HEK293T (cell line): ENCODE measurements at regions not wholly inside any gene's neighbourhood (a gene's known extent, or its start where the extent isn't known, plus 50 kb on each side); places are given as distances from the start of the nearest gene placed in this dataset.

Experiments used
- CTCF ChIA-PET: fragments of 350-600 bp; formaldehyde crosslinking; extraction: SDS; loops from one replicate; lab custom pipeline; 2021; ENCODE audit warnings: antibody characterized with exemption, inconsistent platforms; lab: Yijun Ruan, JAX
- POLR2A ChIA-PET: fragments of 350-600 bp; formaldehyde crosslinking; extraction: SDS; loops from one replicate; lab custom pipeline; 2020; ENCODE audit warnings: antibody characterized with exemption, inconsistent platforms; lab: Yijun Ruan, JAX
- DNase-seq: peaks from one replicate; pipeline ENCODE4 v3.0.0; 2012; ENCODE audit warnings: mixed read lengths; ENCODE audit errors: extremely low spot score
- ARNT ChIP-seq: fragments of 450-650 bp; IDR thresholded peaks from 2 replicates; pipeline ENCODE4 v1.6.1; 2017; ENCODE audit warnings: mild to moderate bottlenecking
- BHLHE40 ChIP-seq: fragments of 450-650 bp; IDR thresholded peaks from 2 replicates; pipeline ENCODE4 v1.6.1; 2016; ENCODE audit warnings: mild to moderate bottlenecking, moderate library complexity, borderline replicate concordance
- CTBP1 ChIP-seq: fragments of 450-650 bp; IDR thresholded peaks from 2 replicates; pipeline ENCODE4 v1.6.1; 2016; ENCODE audit warnings: borderline replicate concordance
- ELF4 ChIP-seq: fragments of 450-650 bp; IDR thresholded peaks from 2 replicates; pipeline ENCODE4 v1.6.1; 2017; ENCODE audit warnings: antibody characterized with exemption
- FOXA1 ChIP-seq: fragments of 450-650 bp; IDR thresholded peaks from 2 replicates; pipeline ENCODE4 v1.6.1; 2016; ENCODE audit warnings: mild to moderate bottlenecking
- FOXK2 ChIP-seq: fragments of 450-650 bp; IDR thresholded peaks from 2 replicates; pipeline ENCODE4 v1.6.1; 2016; ENCODE audit warnings: mild to moderate bottlenecking
- FOXM1 ChIP-seq: fragments of 450-650 bp; IDR thresholded peaks from 2 replicates; pipeline ENCODE4 v1.6.1; 2017; ENCODE audit warnings: mild to moderate bottlenecking, borderline replicate concordance
- HDGF ChIP-seq: fragments of 450-650 bp; IDR thresholded peaks from 2 replicates; pipeline ENCODE4 v1.6.1; 2017; ENCODE audit warnings: antibody characterized with exemption, borderline replicate concordance
- L3MBTL2 ChIP-seq: fragments of 450-650 bp; conservative IDR thresholded peaks from 2 replicates; pipeline ENCODE4 v1.6.1; 2016; ENCODE audit warnings: mild to moderate bottlenecking
- LEF1 ChIP-seq: fragments of 450-650 bp; IDR thresholded peaks from 2 replicates; pipeline ENCODE4 v1.6.1; 2017; ENCODE audit warnings: mild to moderate bottlenecking, borderline replicate concordance
- NFRKB ChIP-seq: fragments of 450-650 bp; IDR thresholded peaks from 2 replicates; pipeline ENCODE4 v1.6.1; 2016; ENCODE audit warnings: mild to moderate bottlenecking, moderate library complexity
- PKNOX1 ChIP-seq: fragments of 450-650 bp; IDR thresholded peaks from 2 replicates; pipeline ENCODE4 v1.6.1; 2016
- SP1 ChIP-seq: fragments of 450-650 bp; IDR thresholded peaks from 2 replicates; pipeline ENCODE4 v1.6.1; 2017
- SUZ12 ChIP-seq: fragments of 450-650 bp; IDR thresholded peaks from 2 replicates; pipeline ENCODE4 v1.6.1; 2016; ENCODE audit warnings: mild to moderate bottlenecking
- TARDBP ChIP-seq: fragments of 450-650 bp; IDR thresholded peaks from 2 replicates; pipeline ENCODE4 v1.6.1; 2016
- ZNF384 ChIP-seq: fragments of 450-650 bp; IDR thresholded peaks from 2 replicates; pipeline ENCODE4 v1.6.1; 2016

- CTCF ChIA-PET, result no interaction called here
- no peak for DNase-seq
- TF ChIP-seq CTBP1 (no peak), PKNOX1 (no peak), LEF1 (no peak), FOXA1 (no peak)
- POLR2A ChIA-PET, result no interaction called here
Measured at GRCh38 chr18:30093376-30093775, 949.2 kb downstream of the DSC3 start.

GRCh38 chr18:30088238-30089015 is 954.1 kb downstream of the DSC3 start:
- TF ChIP-seq PKNOX1 (no peak), CTBP1 (no peak), FOXM1 (no peak), SUZ12 (no peak), ZNF384 (no peak), LEF1 (no peak)
- no peak for DNase-seq
- ChIA-PET CTCF (no interaction called here), POLR2A (no interaction called here)

- ChIA-PET CTCF (no interaction called here), POLR2A (no interaction called here)
- TF ChIP-seq FOXM1 (no peak), SUZ12 (no peak), FOXK2 (no peak), TARDBP (no peak), BHLHE40 (no peak), FOXA1 (no peak), L3MBTL2 (no peak), HDGF (no peak), CTBP1 (no peak), LEF1 (no peak), NFRKB (no peak), ZNF384 (no peak), ELF4 (no peak), SP1 (no peak), PKNOX1 (no peak), ARNT (no peak)
- DNase-seq, result no peak
Measured at GRCh38 chr18:30086351-30086750, 956.2 kb downstream of the DSC3 start.

GRCh38 chr18:30081122-30081521 is 961.4 kb downstream of the DSC3 start:
- no peak for DNase-seq
- CTCF ChIA-PET, result interaction anchor here (0.6 kb wide), 1 partner anchor 80 kb away, joined by 6 read pairs; no protein-coding TSS in a partner anchor
- POLR2A ChIA-PET, result no interaction called here
- TF ChIP-seq ARNT (no peak), SP1 (no peak), FOXM1 (no peak), NFRKB (no peak), ZNF384 (no peak), PKNOX1 (no peak), BHLHE40 (no peak), FOXA1 (no peak)

- TF ChIP-seq FOXK2 (no peak), PKNOX1 (no peak), TARDBP (no peak)
- ChIA-PET POLR2A (no interaction called here), CTCF (interaction anchor here (0.7 kb wide), 1 partner anchor 212 kb away, joined by 5 read pairs; no protein-coding TSS in a partner anchor)
- DNase-seq, result no peak
Measured at GRCh38 chr18:30072609-30073385, 969.7 kb downstream of the DSC3 start.

- CTCF ChIA-PET, result no interaction called here
- TF ChIP-seq NFRKB, result no peak
- no peak for TF ChIP-seq TARDBP
- TF ChIP-seq FOXM1, result no peak
- no peak for TF ChIP-seq FOXA1
- no peak for TF ChIP-seq FOXK2
- POLR2A ChIA-PET, result no interaction called here
- DNase-seq, result no peak
Measured at GRCh38 chr18:30066288-30066687, 976.3 kb downstream of the DSC3 start.
